GM12878 (cell line): ENCODE measurements at regions not wholly inside any gene's neighbourhood (a gene's known extent, or its start where the extent isn't known, plus 50 kb on each side); places are given as distances from the start of the nearest gene placed in this dataset.

Source experiments
- ATAC-seq: fragments of 200-7000 bp; cut with Tn5 transposase; 3 replicates; pipeline ENCODE4 v1.9.1; 2020; ENCODE audit warnings: mild to moderate bottlenecking, moderate library complexity
- BruUV-seq: library from RNA; stranded (reverse); fragments of 400-500 nt; replicated peaks from 2 replicates; lab custom pipeline; 2021; lab: Mats Ljungman, UMichigan
- CTCF ChIA-PET: fragments of 300-600 bp; sonication (Branson Sonifier 250); formaldehyde crosslinking; extraction: SDS; loops from one replicate; lab custom pipeline; 2021; ENCODE audit warnings: inconsistent platforms; lab: Yijun Ruan, JAX
- POLR2A ChIA-PET: fragments of 350-600 bp; formaldehyde crosslinking; extraction: SDS; loops from one replicate; lab custom pipeline; 2021; ENCODE audit warnings: inconsistent platforms; lab: Charles Lee
- RAD21 ChIA-PET: fragments of 300-600 bp; sonication (Branson Sonifier 250); formaldehyde crosslinking; loops from one replicate; lab custom pipeline; 2023; ENCODE audit warnings: antibody characterized with exemption; ENCODE audit not compliant: unreplicated experiment; lab: Charles Lee
- SMC1A ChIA-PET: fragments of 300-600 bp; sonication (Branson Sonifier 250); formaldehyde crosslinking; loops from one replicate; lab custom pipeline; 2023; ENCODE audit not compliant: unreplicated experiment, uncharacterized antibody; lab: Charles Lee
- DNase-seq: peaks from one replicate; pipeline ENCODE4 v3.0.0-alpha.2; 2011; ENCODE audit warnings: low read depth, low spot score
- FAIRE-seq: peaks from 3 replicates; lab custom pipeline; 2011; peaks lifted over from hg19 to GRCh38; lab: Jason Lieb, UNC
- H2AFZ ChIP-seq: 2 replicates; pipeline ENCODE4 v1.6.0; 2011; ENCODE audit warnings: low read depth, low read length, control low read depth; ENCODE audit not compliant: control insufficient read depth
- H3K27ac ChIP-seq: 2 replicates; pipeline ENCODE4 v1.5.1; 2011; ENCODE audit warnings: control low read depth; ENCODE audit not compliant: control insufficient read depth, insufficient read depth
- H3K27me3 ChIP-seq, 2 experiments: replicated peaks in 1 of 2; 2 replicates each; pipeline versions ENCODE4 v1.6.0 to v1.6.1; 2011; ENCODE audit warnings: low read length in 1 of 2; ENCODE audit not compliant: control insufficient read depth in 2 of 2, insufficient read depth in 2 of 2
- H3K36me3 ChIP-seq, 2 experiments: 2 replicates each; pipeline ENCODE4 v1.5.1; 2011; ENCODE audit warnings: low read length in 1 of 2; ENCODE audit not compliant: control insufficient read depth in 2 of 2, insufficient read depth in 2 of 2
- H3K4me1 ChIP-seq: 2 replicates; pipeline ENCODE4 v1.6.1; 2011; ENCODE audit warnings: mild to moderate bottlenecking, low read length, moderate library complexity, mixed read lengths; ENCODE audit not compliant: control insufficient read depth, insufficient read depth
- H3K4me2 ChIP-seq: 2 replicates; pipeline ENCODE4 v1.6.0; 2011; ENCODE audit warnings: control low read depth; ENCODE audit not compliant: control insufficient read depth, insufficient read depth
- H3K4me3 ChIP-seq: fragments of 200-600 bp; sonication (generic); 2 replicates; pipeline ENCODE4 v1.5.1; 2016
- H3K79me2 ChIP-seq: 2 replicates; pipeline ENCODE4 v1.6.0; 2011; ENCODE audit warnings: low read length; ENCODE audit not compliant: control insufficient read depth, insufficient read depth
- H3K9ac ChIP-seq: 2 replicates; pipeline ENCODE4 v1.8.0; 2011; ENCODE audit warnings: low read length, control low read depth, mixed read lengths; ENCODE audit not compliant: control insufficient read depth, insufficient read depth
- H3K9me3 ChIP-seq: replicated peaks from 3 replicates; pipeline ENCODE4 v1.5.1; 2011; ENCODE audit warnings: mild to moderate bottlenecking, low read length; ENCODE audit not compliant: control insufficient read depth, insufficient read depth
- H4K20me1 ChIP-seq: 2 replicates; pipeline ENCODE4 v1.6.0; 2011; ENCODE audit not compliant: control insufficient read depth, insufficient read depth
- E2F8 ChIP-seq: fragments of 450-650 bp; IDR thresholded peaks from 2 replicates; pipeline ENCODE4 v1.6.1; 2018; ENCODE audit warnings: mild to moderate bottlenecking, low read depth, moderate library complexity; ENCODE audit not compliant: partially characterized antibody
- ESRRA ChIP-seq: IDR thresholded peaks from 2 replicates; pipeline ENCODE4 v1.6.1; 2012; ENCODE audit warnings: mild to moderate bottlenecking, low read length, improper control_type of control experiment
- JUND ChIP-seq: IDR thresholded peaks from 2 replicates; pipeline ENCODE4 v1.6.1; 2012; ENCODE audit warnings: low read depth, mild to moderate bottlenecking, low read length, improper control_type of control experiment, moderate library complexity
- RB1 ChIP-seq: fragments of 450-650 bp; formaldehyde crosslinking; IDR thresholded peaks from 2 replicates; pipeline ENCODE4 v1.6.1; 2017; ENCODE audit warnings: mild to moderate bottlenecking, borderline replicate concordance
- RBBP5 ChIP-seq: fragments of 200-600 bp; sonication (generic); conservative IDR thresholded peaks from 2 replicates; pipeline ENCODE4 v1.6.1; 2016
- RUNX3 ChIP-seq: IDR thresholded peaks from 2 replicates; pipeline ENCODE4 v1.6.1; 2012; ENCODE audit warnings: low read length, inconsistent platforms
- SIN3A ChIP-seq: IDR thresholded peaks from 2 replicates; pipeline ENCODE4 v1.6.1; 2012; ENCODE audit warnings: low read depth, low read length, improper control_type of control experiment
- TAF1 ChIP-seq: IDR thresholded peaks from 2 replicates; pipeline ENCODE4 v1.6.1; 2011; ENCODE audit warnings: mild to moderate bottlenecking, low read depth, low read length, borderline replicate concordance
- YY1 ChIP-seq: IDR thresholded peaks from 2 replicates; pipeline ENCODE4 v1.6.1; 2011; ENCODE audit warnings: low read depth, mild to moderate bottlenecking, low read length
- ZBTB11 ChIP-seq: fragments of 450-650 bp; formaldehyde crosslinking; IDR thresholded peaks from 2 replicates; pipeline ENCODE4 v1.5.0; 2022; ENCODE audit warnings: mild to moderate bottlenecking, missing genetic modification characterization
- ZBTB4 ChIP-seq: fragments of 450-650 bp; formaldehyde crosslinking; IDR thresholded peaks from 2 replicates; pipeline ENCODE4 v1.4.0; 2022; ENCODE audit warnings: mild to moderate bottlenecking, moderate library complexity
- ZNF24 ChIP-seq: fragments of 450-650 bp; IDR thresholded peaks from 2 replicates; pipeline ENCODE4 v1.6.1; 2017; ENCODE audit warnings: antibody characterized with exemption, mild to moderate bottlenecking
- ZNF622 ChIP-seq: fragments of 450-650 bp; IDR thresholded peaks from 2 replicates; pipeline ENCODE4 v1.6.1; 2017; ENCODE audit warnings: mild to moderate bottlenecking, inconsistent platforms
- WGBS: methylation state at CpG from one replicate; pipeline ENCODE4 v1.1.6; 2016; ENCODE audit warnings: low lambda C conversion rate; ENCODE audit not compliant: insufficient replicate concordance, insufficient coverage; ENCODE audit errors: missing lambda C conversion rate; 5-methylcytosine and 5-hydroxymethylcytosine counted together
- in situ Hi-C: fragments of 300-500 bp; cut with MboI; formaldehyde crosslinking; loops from 9 replicates; pipeline ENCODE4 v1.14.3; 2018; ENCODE audit warnings: mixed read lengths
- intact Hi-C: fragments of 100-400 bp; cut with micrococcal nuclease; formaldehyde crosslinking; loops from one replicate; pipeline ENCODE4 v1.14.2; 2022; ENCODE audit not compliant: unreplicated experiment

GRCh38 chr7:4439444-4439843, 242.7 kb upstream of the FOXK1 start (continued):
- TF ChIP-seq ZBTB4 (CRISPR knock-in tag) (no peak), ZNF24 (no peak), ESRRA (no peak), YY1 (no peak), JUND (no peak)

GRCh38 chr7:4444106-4444505, 238.0 kb upstream of the FOXK1 start:
- FAIRE-seq (no peak), DNase-seq (no peak), ATAC-seq (no peak)
- no peak overlapping the region for H3K9ac ChIP-seq
- ChIA-PET CTCF (interaction anchor here (1.0 kb wide), 1 partner anchor 12 kb away, joined by 3 read pairs; no protein-coding TSS in a partner anchor), POLR2A (no interaction called here), SMC1A (no interaction called here), RAD21 (no interaction called here)
- H3K4me3 ChIP-seq: no peak overlapping the region
- H3K4me1 ChIP-seq: no peaks in the 10 kb centered on the region
- intact Hi-C loops: no loop called here
- no peaks in the 10 kb centered on the region; the same call in 2 of the 3 replicates for H3K9me3 ChIP-seq
- no peaks in the 10 kb centered on the region for H3K36me3 ChIP-seq
- H3K27ac ChIP-seq: no peak overlapping the region
- no peaks in the 10 kb centered on the region for H3K27me3 ChIP-seq
- no peaks in the 10 kb centered on the region for H3K79me2 ChIP-seq
- no TSS peak for BruUV-seq
- H3K4me2 ChIP-seq: no peak overlapping the region
- 0% methylated on average over 1 of the region's 1 CpG for WGBS
- in situ Hi-C loops: no loop called here
- no peak overlapping the region for H2AFZ ChIP-seq
- no peaks in the 10 kb centered on the region for H4K20me1 ChIP-seq
- no peak for TF ChIP-seq TAF1
- TF ChIP-seq SIN3A: no peak
- TF ChIP-seq RUNX3: no peak
- TF ChIP-seq E2F8: no peak
- no peak for TF ChIP-seq ZNF622
- TF ChIP-seq RBBP5: no peak
- TF ChIP-seq ZBTB11 (CRISPR knock-in tag): no peak
- TF ChIP-seq RB1: no peak
